HepG2 (cell line): ENCODE measurements at regions not wholly inside any gene's neighbourhood (a gene's known extent, or its start where the extent isn't known, plus 50 kb on each side); places are given as distances from the start of the nearest gene placed in this dataset.
A peak's percentile ranks its signal among the peaks of the same experiment; 100 is the strongest.

ENCODE experiments used
- KLF11 ChIP-seq: IDR thresholded peaks from 2 replicates; pipeline ENCODE4 v1.6.1; 2016; ENCODE audit warnings: missing compliant biosample characterization
- KMT2A ChIP-seq: sonication (generic); formaldehyde crosslinking; IDR thresholded peaks from 2 replicates; pipeline ENCODE4 v1.4.0; 2020; ENCODE audit warnings: missing genetic modification reagents
- MAFG ChIP-seq: sonication (generic); formaldehyde crosslinking; IDR thresholded peaks from 2 replicates; pipeline ENCODE4 v1.5.1; 2020; ENCODE audit warnings: mild to moderate bottlenecking, missing genetic modification reagents
- NCOA2 ChIP-seq: sonication (generic); formaldehyde crosslinking; IDR thresholded peaks from 2 replicates; pipeline ENCODE4 v1.8.0; 2022; ENCODE audit warnings: inconsistent platforms
- POLR2A ChIP-seq, 2 experiments: IDR thresholded peaks; 2 replicates each; pipeline ENCODE4 v1.6.1; 2011; ENCODE audit warnings: low read depth in 2 of 2, low read length in 2 of 2, mild to moderate bottlenecking in 1 of 2, moderate library complexity in 1 of 2; ENCODE audit not compliant: insufficient read depth in 1 of 2
- RBFOX2 ChIP-seq: fragments of 200-400 bp; formaldehyde crosslinking; IDR thresholded peaks from 2 replicates; pipeline ENCODE4 v1.6.1; 2017; ENCODE audit warnings: low read depth, mild to moderate bottlenecking, low read length
- REL ChIP-seq: sonication (generic); formaldehyde crosslinking; conservative IDR thresholded peaks from 2 replicates; pipeline ENCODE4 v1.8.0; 2022; ENCODE audit warnings: mild to moderate bottlenecking, missing genetic modification reagents, moderate library complexity
- TEAD2 ChIP-seq: sonication (generic); formaldehyde crosslinking; IDR thresholded peaks from 2 replicates; pipeline ENCODE4 v1.9.0; 2021; ENCODE audit warnings: missing genetic modification reagents
- YY1 ChIP-seq: IDR thresholded peaks from 2 replicates; pipeline ENCODE4 v1.6.1; 2011; ENCODE audit warnings: low read length, low read depth, moderate library complexity, mild to moderate bottlenecking; ENCODE audit not compliant: insufficient read depth, insufficient replicate concordance
- ZFP37 ChIP-seq: sonication (generic); formaldehyde crosslinking; IDR thresholded peaks from 2 replicates; pipeline ENCODE4 v1.4.0; 2020; ENCODE audit warnings: missing genetic modification reagents, borderline replicate concordance
- ZNF564 ChIP-seq: sonication (generic); formaldehyde crosslinking; IDR thresholded peaks from 2 replicates; pipeline ENCODE4 v1.8.1; 2023; ENCODE audit warnings: mild to moderate bottlenecking, missing genetic modification reagents
- ZNF619 ChIP-seq: sonication (generic); formaldehyde crosslinking; IDR thresholded peaks from 2 replicates; pipeline ENCODE4 v1.4.0; 2020; ENCODE audit warnings: mild to moderate bottlenecking, missing genetic modification reagents
- ZNF747 ChIP-seq: sonication (generic); formaldehyde crosslinking; IDR thresholded peaks from 2 replicates; pipeline ENCODE4 v1.8.1; 2023; ENCODE audit warnings: missing genetic modification reagents, mild to moderate bottlenecking, borderline replicate concordance
- TF ChIP-seq, protein P1 (sequence below): sonication (generic); formaldehyde crosslinking; IDR thresholded peaks from 2 replicates; pipeline ENCODE4 v1.4.0; 2020; ENCODE audit warnings: missing genetic modification reagents; ENCODE audit errors: not compliant biosample characterization
- TF ChIP-seq, protein P2 (sequence below): sonication (generic); formaldehyde crosslinking; IDR thresholded peaks from 2 replicates; pipeline ENCODE4 v1.5.1; 2020; ENCODE audit warnings: mild to moderate bottlenecking, moderate library complexity, missing genetic modification reagents
- TF ChIP-seq, protein P3 (sequence below): sonication (generic); formaldehyde crosslinking; IDR thresholded peaks from 2 replicates; pipeline ENCODE4 v1.5.1; 2020; ENCODE audit warnings: missing genetic modification reagents, mild to moderate bottlenecking, borderline replicate concordance
- TF ChIP-seq, protein P4 (sequence below): IDR thresholded peaks from 2 replicates; pipeline ENCODE4 v1.6.1; 2012; ENCODE audit warnings: low read length, improper control_type of control experiment
- TF ChIP-seq, protein P5 (sequence below): sonication (generic); formaldehyde crosslinking; IDR thresholded peaks from 2 replicates; pipeline ENCODE4; 2020; ENCODE audit warnings: missing genetic modification reagents, mild to moderate bottlenecking, borderline replicate concordance

DNA sequence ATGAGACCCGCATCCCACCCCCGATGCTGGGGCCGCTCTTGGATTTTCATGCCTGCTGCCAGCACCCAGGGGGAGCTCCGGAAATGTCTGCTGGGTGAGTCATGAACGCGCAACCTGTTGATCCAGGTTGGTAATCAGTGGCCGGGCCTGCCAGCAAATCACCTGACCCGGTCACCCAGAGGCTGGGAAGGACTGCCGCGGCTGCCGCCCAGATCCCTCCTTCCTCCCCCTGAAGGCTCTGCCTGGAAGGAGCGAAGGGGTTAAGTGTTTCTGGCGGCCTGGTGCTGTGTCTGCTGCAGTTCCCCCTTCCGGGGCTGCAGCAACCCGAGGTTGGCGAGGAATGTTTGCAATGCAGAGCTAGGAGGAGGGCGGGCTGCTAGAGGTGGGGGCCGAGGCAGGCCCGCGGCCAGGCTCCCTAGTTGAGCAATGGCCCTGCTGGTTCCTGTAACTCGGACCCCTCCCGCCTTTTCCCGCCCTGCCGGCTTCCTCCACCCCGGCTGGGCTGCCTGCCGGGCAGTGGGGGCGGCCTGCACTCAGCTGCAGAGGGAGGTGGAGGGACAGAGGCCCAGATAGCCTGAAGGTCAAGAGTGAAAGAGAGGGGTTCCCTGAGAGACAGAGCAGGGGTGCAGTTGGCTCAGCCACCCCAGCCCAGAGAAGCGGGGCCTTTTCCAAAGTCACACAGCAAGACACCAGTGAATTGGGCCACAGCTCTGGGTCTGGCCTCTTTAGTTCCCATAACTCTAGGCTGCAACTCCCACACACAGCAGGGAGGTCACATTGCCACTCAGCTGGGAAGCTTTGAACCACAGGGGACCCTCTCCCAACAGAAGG is 156.3 kb upstream of the IER5L start (continued):
- TF ChIP-seq ZNF564 = peak; percentile 85; the same call in 1 of the 2 replicates
- TF ChIP-seq TEAD2 (CRISPR knock-in tag) = no peak
- no peak for TF ChIP-seq MAFG (CRISPR knock-in tag)
- peak; percentile 79 for TF ChIP-seq RBFOX2
- TF ChIP-seq POLR2A (IDR thresholded peaks at IDR 0.05; ENCODE audit: insufficient read depth in 1 of 2, low read depth in 2 of 2, low read length in 2 of 2) = no peak
- peak; percentile 75 for TF ChIP-seq KLF11 (CRISPR knock-in tag)
- no peak for TF ChIP-seq ZNF619 (CRISPR knock-in tag)
- TF ChIP-seq, protein P1, sequence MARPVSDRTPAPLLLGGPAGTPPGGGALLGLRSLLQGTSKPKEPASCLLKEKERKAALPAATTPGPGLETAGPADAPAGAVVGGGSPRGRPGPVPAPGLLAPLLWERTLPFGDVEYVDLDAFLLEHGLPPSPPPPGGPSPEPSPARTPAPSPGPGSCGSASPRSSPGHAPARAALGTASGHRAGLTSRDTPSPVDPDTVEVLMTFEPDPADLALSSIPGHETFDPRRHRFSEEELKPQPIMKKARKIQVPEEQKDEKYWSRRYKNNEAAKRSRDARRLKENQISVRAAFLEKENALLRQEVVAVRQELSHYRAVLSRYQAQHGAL (CRISPR knock-in tag) = no peak
- TF ChIP-seq REL = no peak; the same call in 1 of the 2 replicates
- TF ChIP-seq, protein P2, sequence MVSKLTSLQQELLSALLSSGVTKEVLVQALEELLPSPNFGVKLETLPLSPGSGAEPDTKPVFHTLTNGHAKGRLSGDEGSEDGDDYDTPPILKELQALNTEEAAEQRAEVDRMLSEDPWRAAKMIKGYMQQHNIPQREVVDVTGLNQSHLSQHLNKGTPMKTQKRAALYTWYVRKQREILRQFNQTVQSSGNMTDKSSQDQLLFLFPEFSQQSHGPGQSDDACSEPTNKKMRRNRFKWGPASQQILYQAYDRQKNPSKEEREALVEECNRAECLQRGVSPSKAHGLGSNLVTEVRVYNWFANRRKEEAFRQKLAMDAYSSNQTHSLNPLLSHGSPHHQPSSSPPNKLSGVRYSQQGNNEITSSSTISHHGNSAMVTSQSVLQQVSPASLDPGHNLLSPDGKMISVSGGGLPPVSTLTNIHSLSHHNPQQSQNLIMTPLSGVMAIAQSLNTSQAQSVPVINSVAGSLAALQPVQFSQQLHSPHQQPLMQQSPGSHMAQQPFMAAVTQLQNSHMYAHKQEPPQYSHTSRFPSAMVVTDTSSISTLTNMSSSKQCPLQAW (CRISPR knock-in tag) = peak; percentile 81
- TF ChIP-seq ZFP37 (CRISPR knock-in tag) = no peak
- TF ChIP-seq ZNF747 (CRISPR knock-in tag) = peak; percentile 86
- TF ChIP-seq NCOA2 = peak; percentile 94
- TF ChIP-seq, protein P3, sequence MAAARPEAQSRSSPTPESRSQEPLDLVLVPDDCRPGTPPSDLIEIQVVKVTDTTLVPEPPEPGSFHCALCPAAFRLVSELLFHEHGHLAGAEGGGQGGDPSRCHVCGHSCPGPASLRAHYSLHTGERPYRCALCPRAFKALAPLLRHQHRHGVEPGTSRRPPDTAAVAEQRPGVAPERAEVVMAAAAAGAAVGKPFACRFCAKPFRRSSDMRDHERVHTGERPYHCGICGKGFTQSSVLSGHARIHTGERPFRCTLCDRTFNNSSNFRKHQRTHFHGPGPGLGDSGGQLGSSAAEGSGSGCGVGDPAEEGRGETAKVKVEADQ (CRISPR knock-in tag) = no peak
- TF ChIP-seq KMT2A = peak; percentile 70; the same call in 1 of the 2 replicates
- TF ChIP-seq, protein P4, sequence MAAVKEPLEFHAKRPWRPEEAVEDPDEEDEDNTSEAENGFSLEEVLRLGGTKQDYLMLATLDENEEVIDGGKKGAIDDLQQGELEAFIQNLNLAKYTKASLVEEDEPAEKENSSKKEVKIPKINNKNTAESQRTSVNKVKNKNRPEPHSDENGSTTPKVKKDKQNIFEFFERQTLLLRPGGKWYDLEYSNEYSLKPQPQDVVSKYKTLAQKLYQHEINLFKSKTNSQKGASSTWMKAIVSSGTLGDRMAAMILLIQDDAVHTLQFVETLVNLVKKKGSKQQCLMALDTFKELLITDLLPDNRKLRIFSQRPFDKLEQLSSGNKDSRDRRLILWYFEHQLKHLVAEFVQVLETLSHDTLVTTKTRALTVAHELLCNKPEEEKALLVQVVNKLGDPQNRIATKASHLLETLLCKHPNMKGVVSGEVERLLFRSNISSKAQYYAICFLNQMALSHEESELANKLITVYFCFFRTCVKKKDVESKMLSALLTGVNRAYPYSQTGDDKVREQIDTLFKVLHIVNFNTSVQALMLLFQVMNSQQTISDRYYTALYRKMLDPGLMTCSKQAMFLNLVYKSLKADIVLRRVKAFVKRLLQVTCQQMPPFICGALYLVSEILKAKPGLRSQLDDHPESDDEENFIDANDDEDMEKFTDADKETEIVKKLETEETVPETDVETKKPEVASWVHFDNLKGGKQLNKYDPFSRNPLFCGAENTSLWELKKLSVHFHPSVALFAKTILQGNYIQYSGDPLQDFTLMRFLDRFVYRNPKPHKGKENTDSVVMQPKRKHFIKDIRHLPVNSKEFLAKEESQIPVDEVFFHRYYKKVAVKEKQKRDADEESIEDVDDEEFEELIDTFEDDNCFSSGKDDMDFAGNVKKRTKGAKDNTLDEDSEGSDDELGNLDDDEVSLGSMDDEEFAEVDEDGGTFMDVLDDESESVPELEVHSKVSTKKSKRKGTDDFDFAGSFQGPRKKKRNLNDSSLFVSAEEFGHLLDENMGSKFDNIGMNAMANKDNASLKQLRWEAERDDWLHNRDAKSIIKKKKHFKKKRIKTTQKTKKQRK = no peak
- TF ChIP-seq YY1 = peak; percentile 40
- TF ChIP-seq, protein P5, sequence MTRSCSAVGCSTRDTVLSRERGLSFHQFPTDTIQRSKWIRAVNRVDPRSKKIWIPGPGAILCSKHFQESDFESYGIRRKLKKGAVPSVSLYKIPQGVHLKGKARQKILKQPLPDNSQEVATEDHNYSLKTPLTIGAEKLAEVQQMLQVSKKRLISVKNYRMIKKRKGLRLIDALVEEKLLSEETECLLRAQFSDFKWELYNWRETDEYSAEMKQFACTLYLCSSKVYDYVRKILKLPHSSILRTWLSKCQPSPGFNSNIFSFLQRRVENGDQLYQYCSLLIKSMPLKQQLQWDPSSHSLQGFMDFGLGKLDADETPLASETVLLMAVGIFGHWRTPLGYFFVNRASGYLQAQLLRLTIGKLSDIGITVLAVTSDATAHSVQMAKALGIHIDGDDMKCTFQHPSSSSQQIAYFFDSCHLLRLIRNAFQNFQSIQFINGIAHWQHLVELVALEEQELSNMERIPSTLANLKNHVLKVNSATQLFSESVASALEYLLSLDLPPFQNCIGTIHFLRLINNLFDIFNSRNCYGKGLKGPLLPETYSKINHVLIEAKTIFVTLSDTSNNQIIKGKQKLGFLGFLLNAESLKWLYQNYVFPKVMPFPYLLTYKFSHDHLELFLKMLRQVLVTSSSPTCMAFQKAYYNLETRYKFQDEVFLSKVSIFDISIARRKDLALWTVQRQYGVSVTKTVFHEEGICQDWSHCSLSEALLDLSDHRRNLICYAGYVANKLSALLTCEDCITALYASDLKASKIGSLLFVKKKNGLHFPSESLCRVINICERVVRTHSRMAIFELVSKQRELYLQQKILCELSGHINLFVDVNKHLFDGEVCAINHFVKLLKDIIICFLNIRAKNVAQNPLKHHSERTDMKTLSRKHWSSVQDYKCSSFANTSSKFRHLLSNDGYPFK (CRISPR knock-in tag) = peak; percentile 69; the same call in 1 of the 2 replicates
